H1 (cell line): ENCODE measurements at regions not wholly inside any gene's neighbourhood (a gene's known extent, or its start where the extent isn't known, plus 50 kb on each side); places are given as distances from the start of the nearest gene placed in this dataset.

Experiments used
- CTCF ChIA-PET: fragments of 300-600 bp; sonication (Branson Sonifier 250); formaldehyde crosslinking; loops from one replicate; lab custom pipeline; 2021; ENCODE audit not compliant: partially characterized antibody; lab: Charles Lee
- POLR2A ChIA-PET: fragments of 300-600 bp; sonication (Branson Sonifier 250); formaldehyde crosslinking; loops from one replicate; lab custom pipeline; 2021; ENCODE audit warnings: inconsistent platforms; ENCODE audit not compliant: partially characterized antibody; lab: Charles Lee
- DNase-seq, 2 experiments: peaks; one replicate each; pipeline versions ENCODE4 v3.0.0 to v3.0.0-alpha.2; 2010 to 2022; ENCODE audit warnings: low spot score in 2 of 2, low read depth in 1 of 2, mixed read lengths in 1 of 2
- FAIRE-seq: peaks from 2 replicates; lab custom pipeline; 2011; peaks lifted over from hg19 to GRCh38; lab: Jason Lieb, UNC
- H2AFZ ChIP-seq: 2 replicates; pipeline ENCODE4 v1.8.1; 2012; ENCODE audit warnings: low read length, inconsistent platforms
- H2AK5ac ChIP-seq: 2 replicates; pipeline ENCODE4 v1.6.1; 2013; ENCODE audit warnings: low read depth, low read length
- H2BK120ac ChIP-seq: replicated peaks from 2 replicates; pipeline ENCODE3; 2013; ENCODE audit warnings: low read depth, low read length, inconsistent platforms
- H2BK12ac ChIP-seq: 2 replicates; pipeline ENCODE4 v1.6.1; 2013; ENCODE audit warnings: low read depth, low read length
- H2BK15ac ChIP-seq: 2 replicates; pipeline ENCODE4 v1.6.1; 2013; ENCODE audit warnings: low read length
- H2BK20ac ChIP-seq: 2 replicates; pipeline ENCODE4 v1.6.1; 2013; ENCODE audit warnings: low read length
- H2BK5ac ChIP-seq: 2 replicates; pipeline ENCODE4 v1.6.1; 2013; ENCODE audit warnings: low read depth, low read length
- H3K14ac ChIP-seq: 2 replicates; pipeline ENCODE4 v1.6.1; 2013; ENCODE audit warnings: inconsistent platforms; ENCODE audit not compliant: insufficient read length
- H3K18ac ChIP-seq: 2 replicates; pipeline ENCODE4 v1.6.1; 2013; ENCODE audit warnings: low read length; ENCODE audit errors: extremely low read depth
- H3K23ac ChIP-seq: 2 replicates; pipeline ENCODE4 v1.6.1; 2013; ENCODE audit warnings: inconsistent platforms; ENCODE audit not compliant: insufficient read length
- H3K23me2 ChIP-seq: 2 replicates; pipeline ENCODE4 v1.6.1; 2013; ENCODE audit warnings: low read depth, low read length
- H3K27ac ChIP-seq: 2 replicates; pipeline ENCODE4 v1.6.1; 2011; ENCODE audit warnings: low read depth, low read length, inconsistent platforms
- H3K27me3 ChIP-seq, 4 experiments: replicated peaks in 1 of 4; 1 replicate in 1 of 4; 2 replicates in 3 of 4; pipeline versions ENCODE4 v1.6.1 to v1.8.1; 2011 to 2013; ENCODE audit warnings: low read length in 3 of 4, mild to moderate bottlenecking in 3 of 4, inconsistent platforms in 2 of 4, mixed read lengths in 2 of 4, moderate library complexity in 1 of 4; ENCODE audit not compliant: control insufficient read depth in 3 of 4, insufficient read depth in 3 of 4; ENCODE audit errors: extremely low read depth in 1 of 4
- H3K36me3 ChIP-seq, 4 experiments: 2 replicates each; pipeline versions ENCODE4 v1.6.1 to v1.8.1; 2011 to 2013; ENCODE audit warnings: mild to moderate bottlenecking in 4 of 4, low read length in 3 of 4, moderate library complexity in 2 of 4, control low read depth in 1 of 4, inconsistent platforms in 1 of 4; ENCODE audit not compliant: insufficient read depth in 4 of 4, control insufficient read depth in 2 of 4
- H3K4ac ChIP-seq: replicated peaks from 2 replicates; pipeline ENCODE3; 2013; ENCODE audit warnings: low read length, low read depth, mixed read lengths, inconsistent platforms; ENCODE audit not compliant: insufficient read length
- H3K4me1 ChIP-seq, 4 experiments: replicated peaks in 1 of 4; 1 replicate in 1 of 4; 2 replicates in 3 of 4; pipeline versions ENCODE4 v1.6.1 to v1.8.1; 2011 to 2013; ENCODE audit warnings: low read length in 3 of 4, inconsistent platforms in 2 of 4, mixed read lengths in 1 of 4; ENCODE audit not compliant: insufficient read depth in 4 of 4, control insufficient read depth in 3 of 4
- H3K4me2 ChIP-seq, 2 experiments: 2 replicates each; pipeline versions ENCODE4 v1.6.1 to v1.8.1; 2011 to 2013; ENCODE audit warnings: low read depth in 2 of 2, low read length in 2 of 2, control low read depth in 1 of 2, inconsistent platforms in 1 of 2, mild to moderate bottlenecking in 1 of 2; ENCODE audit not compliant: insufficient read depth in 1 of 2
- H3K4me3 ChIP-seq, 4 experiments: fragments of 200-600, 300-600 bp in 1 of 4; sonication (generic), shearing (Covaris generic), sonication (Bioruptor Twin) in 1 of 4; 2 replicates each; pipeline versions ENCODE4 v1.5.1 to v1.8.1; 2011 to 2016; ENCODE audit warnings: low read length in 4 of 4, low read depth in 3 of 4, control low read depth in 2 of 4, inconsistent platforms in 2 of 4, mild to moderate bottlenecking in 2 of 4, mixed read lengths in 1 of 4, moderate library complexity in 1 of 4; ENCODE audit not compliant: insufficient read depth in 2 of 4; ENCODE audit errors: extremely low read depth in 1 of 4
- H3K56ac ChIP-seq: replicated peaks from 2 replicates; pipeline ENCODE3; 2013; ENCODE audit warnings: low read depth, mild to moderate bottlenecking, mixed read lengths, low read length, inconsistent platforms; ENCODE audit not compliant: insufficient read length
- H3K79me1 ChIP-seq: 2 replicates; pipeline ENCODE4 v1.6.1; 2013; ENCODE audit warnings: low read depth, low read length, control low read depth
- H3K79me2 ChIP-seq, 2 experiments: 2 replicates each; pipeline versions ENCODE4 v1.6.1 to v1.8.1; 2012 to 2013; ENCODE audit warnings: low read length in 2 of 2, mild to moderate bottlenecking in 2 of 2, inconsistent platforms in 1 of 2; ENCODE audit not compliant: insufficient read depth in 2 of 2, control insufficient read depth in 1 of 2
- H3K9ac ChIP-seq, 4 experiments: replicated peaks in 1 of 4; 1 replicate in 1 of 4; 2 replicates in 3 of 4; pipeline versions ENCODE4 v1.6.1 to v1.8.1; 2011 to 2013; ENCODE audit warnings: low read depth in 3 of 4, low read length in 3 of 4, control low read depth in 2 of 4, mild to moderate bottlenecking in 2 of 4, moderate library complexity in 2 of 4, inconsistent platforms in 1 of 4; ENCODE audit errors: extremely low read depth in 1 of 4
- H3K9me3 ChIP-seq, 2 experiments: 2 replicates each; pipeline versions ENCODE4 v1.6.1 to v1.8.1; 2012 to 2013; ENCODE audit warnings: mild to moderate bottlenecking in 2 of 2, moderate library complexity in 2 of 2, control low read depth in 1 of 2, inconsistent platforms in 1 of 2, low read depth in 1 of 2, low read length in 1 of 2, mixed read lengths in 1 of 2; ENCODE audit not compliant: insufficient read depth in 2 of 2
- H4K20me1 ChIP-seq, 2 experiments: replicated peaks in 1 of 2; 2 replicates each; pipeline versions ENCODE3 to v1.8.1; 2011 to 2013; ENCODE audit warnings: inconsistent platforms in 2 of 2, low read length in 2 of 2, mild to moderate bottlenecking in 1 of 2; ENCODE audit not compliant: insufficient read depth in 2 of 2, control insufficient read depth in 1 of 2
- H4K5ac ChIP-seq: 2 replicates; pipeline ENCODE4 v1.6.1; 2013; ENCODE audit warnings: low read length, low read depth, mixed read lengths, inconsistent platforms; ENCODE audit not compliant: insufficient read length
- H4K8ac ChIP-seq: 2 replicates; pipeline ENCODE4 v1.8.0; 2013; ENCODE audit warnings: mild to moderate bottlenecking, moderate library complexity, low read length, inconsistent platforms; ENCODE audit not compliant: insufficient read depth; ENCODE audit errors: extremely low read depth
- H4K91ac ChIP-seq: replicated peaks from 2 replicates; pipeline ENCODE3; 2013; ENCODE audit warnings: low read length, mixed read lengths, inconsistent platforms; ENCODE audit not compliant: insufficient read length
- GABPA ChIP-seq: IDR thresholded peaks from 2 replicates; pipeline ENCODE4 v1.6.1; 2011; ENCODE audit warnings: mild to moderate bottlenecking, low read length, moderate library complexity, borderline replicate concordance; ENCODE audit not compliant: insufficient read depth
- WGBS, 2 experiments: shearing (Covaris generic) in 1 of 2; methylation state at CpG; one replicate each; pipeline versions ENCODE4 v1.1.6 to v1.1.7; 2013 to 2015; ENCODE audit warnings: low lambda C conversion rate in 2 of 2, mixed read lengths in 2 of 2, inconsistent platforms in 1 of 2, low coverage in 1 of 2, missing lambda C conversion rate in 1 of 2; ENCODE audit not compliant: insufficient replicate concordance in 2 of 2, insufficient coverage in 1 of 2, insufficient read length in 1 of 2; ENCODE audit errors: extremely low coverage in 1 of 2, missing lambda C conversion rate in 1 of 2; 5-methylcytosine and 5-hydroxymethylcytosine counted together
- TF ChIP-seq, protein P1 (sequence below): IDR thresholded peaks from 2 replicates; pipeline ENCODE4 v1.6.1; 2012; ENCODE audit warnings: inconsistent platforms

DNA sequence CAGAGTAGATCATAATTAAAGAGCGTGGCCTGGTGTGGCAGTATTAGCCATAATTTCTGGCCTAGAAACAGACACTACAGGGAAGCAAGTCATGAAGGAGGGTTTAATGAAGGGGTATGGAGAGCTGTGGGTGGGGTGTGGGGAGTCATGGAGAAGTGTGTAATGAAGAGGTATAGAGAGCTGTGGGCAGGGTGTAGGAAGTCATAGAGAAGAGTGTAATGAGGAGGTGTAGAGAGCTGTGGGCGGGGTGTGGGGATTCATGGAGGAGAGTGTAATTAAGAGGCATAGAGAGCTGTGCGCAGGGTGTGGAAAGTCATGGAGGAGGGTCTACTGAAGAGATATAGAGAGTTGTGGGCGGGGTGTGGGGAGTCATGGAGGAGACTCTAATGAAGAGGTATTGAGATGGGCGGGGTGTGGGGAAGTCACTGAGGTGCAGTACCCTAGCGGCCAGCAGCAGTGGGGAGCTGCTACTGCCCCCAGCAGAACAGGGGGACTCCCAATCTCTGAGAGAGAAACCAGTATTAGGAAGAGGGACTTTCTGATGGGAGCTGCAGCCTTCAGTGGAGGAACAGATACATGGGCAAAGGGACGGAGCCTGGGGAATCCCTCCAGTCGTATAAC is 145.4 kb upstream of the FOXA2 start:
- Histone ChIP-seq H4K8ac (no peak overlapping the region), H2AFZ (no peak overlapping the region), H3K36me3 (no peaks in the 10 kb centered on the region), H3K4ac (no peak overlapping the region), H2BK15ac (no peak overlapping the region), H3K4me2 (no peak overlapping the region), H3K23ac (no peak overlapping the region), H3K4me3 (no peak overlapping the region), H3K79me1 (no peaks in the 10 kb centered on the region), H2BK5ac (no peak overlapping the region), H3K9ac (no peak overlapping the region), H4K20me1 (no peaks in the 10 kb centered on the region), H4K5ac (no peak overlapping the region), H2BK120ac (no peak overlapping the region), H3K4me1 (no peaks in the 10 kb centered on the region), H3K9me3 (peaks cover 3 to 10% of the 10 kb centered on the region in 2 experiments; a peak in 1 of 4 replicates), H3K18ac (no peak overlapping the region), H2BK12ac (no peak overlapping the region), H3K79me2 (no peaks in the 10 kb centered on the region), H3K27ac (no peak overlapping the region), H2AK5ac (no peak overlapping the region), H3K27me3 (no peaks in the 10 kb centered on the region), H3K14ac (no peak overlapping the region), H4K91ac (no peak overlapping the region), H3K23me2 (no peaks in the 10 kb centered on the region; the same call in 1 of the 2 replicates), H3K56ac (no peak overlapping the region), H2BK20ac (no peak overlapping the region)
- FAIRE-seq (no peak), DNase-seq (no peak)
- ChIA-PET CTCF (interaction anchor here (0.7 to 1.7 kb wide), 6 partner anchors 36 to 332 kb away, joined by 3 to 6 read pairs (median 4); no protein-coding TSS in a partner anchor), POLR2A (no interaction called here)
- 89% methylated on average over 8 of the region's 8 CpGs; no CpG with 5 or more reads in 1 of the 2 experiments for WGBS, 2 experiments
- TF ChIP-seq GABPA: no peak
- TF ChIP-seq, protein P1, sequence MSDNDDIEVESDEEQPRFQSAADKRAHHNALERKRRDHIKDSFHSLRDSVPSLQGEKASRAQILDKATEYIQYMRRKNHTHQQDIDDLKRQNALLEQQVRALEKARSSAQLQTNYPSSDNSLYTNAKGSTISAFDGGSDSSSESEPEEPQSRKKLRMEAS: no peak
